CD4-positive, alpha-beta memory T cell (primary cell): ENCODE measurements at regions not wholly inside any gene's neighbourhood (a gene's known extent, or its start where the extent isn't known, plus 50 kb on each side); places are given as distances from the start of the nearest gene placed in this dataset.

Source experiments
- CTCF ChIA-PET: fragments of 350-600 bp; sonication (Branson Sonifier 250); formaldehyde crosslinking; loops from one replicate; lab custom pipeline; 2021; ENCODE audit warnings: inconsistent platforms; ENCODE audit not compliant: partially characterized antibody; lab: Charles Lee
- POLR2A ChIA-PET: fragments of 350-600 bp; sonication (Branson Sonifier 250); formaldehyde crosslinking; loops from one replicate; lab custom pipeline; 2021; ENCODE audit not compliant: partially characterized antibody; lab: Charles Lee
- DNase-seq, 5 donors: peaks; one replicate each; pipeline versions ENCODE4 v3.0.0 to v3.0.0-alpha.2; 2020 to 2022; ENCODE audit warnings: mixed read lengths in 1 of 5
- H3K27ac ChIP-seq: one replicate; pipeline ENCODE4 v1.7.0; 2013; ENCODE audit warnings: low read depth, low read length
- H3K27me3 ChIP-seq: 2 replicates; pipeline ENCODE4 v1.7.0; 2013; ENCODE audit warnings: mild to moderate bottlenecking, low read length, moderate library complexity; ENCODE audit not compliant: insufficient read depth
- H3K36me3 ChIP-seq: 2 replicates; pipeline ENCODE4 v1.7.0; 2013; ENCODE audit warnings: mild to moderate bottlenecking, low read length, moderate library complexity; ENCODE audit not compliant: insufficient read depth
- H3K4me1 ChIP-seq: 2 replicates; pipeline ENCODE4 v1.7.0; 2013; ENCODE audit warnings: mild to moderate bottlenecking, low read length, moderate library complexity; ENCODE audit not compliant: insufficient read depth
- H3K4me3 ChIP-seq, 2 donors: one replicate each; pipeline ENCODE4 v1.7.0; 2013; ENCODE audit warnings: low read length in 2 of 2, mild to moderate bottlenecking in 1 of 2
- H3K9me3 ChIP-seq, 2 donors: one replicate each; pipeline ENCODE4 v1.7.0; 2013; ENCODE audit warnings: low read length in 2 of 2, control low read depth in 1 of 2; ENCODE audit not compliant: control insufficient read depth in 1 of 2
- H3K27ac Mint-ChIP-seq, 7 donors: one replicate each; pipeline ENCODE4 v1.8.0; 2020 to 2021; ENCODE audit warnings: mixed read lengths in 7 of 7, mild to moderate bottlenecking in 6 of 7, inconsistent platforms in 3 of 7, moderate library complexity in 3 of 7
- H3K27me3 Mint-ChIP-seq, 2 donors: one replicate each; pipeline ENCODE4 v1.8.0; 2020 to 2021; ENCODE audit warnings: mixed read lengths in 2 of 2
- H3K36me3 Mint-ChIP-seq, 2 donors: one replicate each; pipeline ENCODE4 v1.8.0; 2020 to 2021; ENCODE audit warnings: mixed read lengths in 2 of 2, inconsistent platforms in 1 of 2, mild to moderate bottlenecking in 1 of 2
- H3K4me1 Mint-ChIP-seq, 4 donors: one replicate each; pipeline ENCODE4 v1.8.0; 2020 to 2021; ENCODE audit warnings: mixed read lengths in 4 of 4, mild to moderate bottlenecking in 1 of 4
- H3K4me3 Mint-ChIP-seq, 8 donors: one replicate each; pipeline ENCODE4 v1.8.0; 2020 to 2021; ENCODE audit warnings: mixed read lengths in 8 of 8, mild to moderate bottlenecking in 7 of 8, moderate library complexity in 6 of 8, inconsistent platforms in 3 of 8
- H3K9me3 Mint-ChIP-seq, 8 donors: one replicate each; pipeline ENCODE4 v1.8.0; 2020 to 2021; ENCODE audit warnings: mixed read lengths in 8 of 8, mild to moderate bottlenecking in 5 of 8, inconsistent platforms in 3 of 8, moderate library complexity in 1 of 8
- intact Hi-C: fragments of 100-400 bp; cut with micrococcal nuclease; formaldehyde crosslinking; loops from one replicate; pipeline ENCODE4 v1.15.1; 2023

DNA sequence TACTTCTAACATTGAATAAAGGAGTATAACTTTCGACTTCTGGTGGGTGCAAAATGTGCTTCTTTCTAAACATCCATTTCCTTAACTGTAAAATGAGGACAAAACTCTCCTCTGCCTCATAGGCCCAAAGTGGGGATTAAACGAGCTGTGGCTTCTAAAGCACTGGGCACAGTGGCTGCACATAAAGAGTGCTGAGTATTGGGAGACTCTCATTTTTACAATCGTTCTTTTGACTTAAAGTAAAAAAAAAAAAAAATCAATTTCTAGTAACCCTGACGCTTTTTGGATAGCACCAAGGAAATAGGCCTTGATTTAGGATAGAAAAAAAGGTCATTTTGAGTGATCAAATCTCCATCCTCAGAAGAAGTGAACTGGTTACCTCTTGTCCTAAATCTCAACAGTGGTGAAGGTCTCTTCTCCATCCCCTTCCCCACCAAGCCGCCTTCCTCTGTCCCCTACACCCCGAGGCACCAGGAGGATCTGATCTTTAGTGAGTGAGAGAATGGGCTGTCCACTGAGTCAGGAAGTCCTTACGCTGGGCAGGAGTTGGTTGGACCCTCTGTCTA, 161.6 kb downstream of the DDX1 start:
- ChIA-PET CTCF (no interaction called here), POLR2A (no interaction called here)
- Histone ChIP-seq H3K9me3 (no peaks in the 10 kb centered on the region), H3K36me3 (no peaks in the 10 kb centered on the region), H3K27me3 (no peaks in the 10 kb centered on the region), H3K4me3 (no peak overlapping the region), H3K27ac (no peak overlapping the region), H3K4me1 (no peaks in the 10 kb centered on the region)
- Mint-ChIP-seq H3K9me3 (peaks cover 0 to 5% (median 0%) of the 10 kb centered on the region in 8 donors), H3K4me1 (no peaks in the 10 kb centered on the region), H3K36me3 (no peaks in the 10 kb centered on the region), H3K27ac (no peak overlapping the region), H3K4me3 (no peak overlapping the region), H3K27me3 (no peaks in the 10 kb centered on the region)
- no peak for DNase-seq
- intact Hi-C loops = no loop called here

DNA sequence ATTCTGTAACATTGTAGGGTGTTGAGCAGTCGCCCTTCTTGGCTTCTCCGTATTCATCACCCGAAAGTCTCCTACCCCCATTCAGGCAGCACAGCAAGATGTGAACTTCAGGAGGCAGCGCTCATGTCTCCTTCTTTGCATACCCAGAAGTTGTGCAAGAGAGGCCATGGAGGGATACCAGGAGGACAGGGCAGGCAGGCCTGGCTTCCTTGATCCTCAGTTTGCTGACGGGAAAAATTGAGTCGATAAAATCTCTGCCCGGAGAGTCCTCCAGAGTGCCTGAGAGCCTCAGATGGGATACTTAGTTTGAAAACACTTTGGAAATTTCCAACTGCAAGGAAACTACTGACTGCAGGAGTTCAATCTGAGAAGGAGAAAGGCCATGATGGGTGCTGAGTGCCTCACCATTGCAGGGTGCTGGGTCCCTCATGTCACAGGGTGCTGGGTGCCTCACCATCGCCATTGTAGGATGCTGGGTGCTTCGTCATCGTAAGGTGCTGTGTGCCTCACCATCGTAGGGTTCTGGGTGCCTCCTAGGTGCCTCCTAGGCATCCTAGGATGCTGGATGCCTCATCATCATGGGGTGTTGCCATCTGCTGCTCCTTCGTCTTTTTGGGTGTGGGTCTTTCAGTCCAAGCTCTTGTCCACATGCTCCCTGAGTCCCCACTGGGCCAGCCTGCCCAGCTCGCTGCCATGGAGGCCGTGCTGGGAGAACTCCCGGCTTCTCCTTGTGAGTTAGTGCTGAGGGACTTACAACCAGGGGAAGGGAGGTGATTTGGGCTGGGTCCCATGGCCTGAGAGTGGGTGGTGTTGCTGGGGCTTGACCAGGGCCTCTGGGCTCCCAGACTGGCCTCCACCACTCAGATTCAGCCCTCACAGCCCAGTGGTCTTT, 162.4 kb downstream of the DDX1 start:
- Mint-ChIP-seq H3K36me3 (no peaks in the 10 kb centered on the region), H3K27me3 (no peaks in the 10 kb centered on the region), H3K4me3 (no peak overlapping the region), H3K4me1 (no peaks in the 10 kb centered on the region), H3K27ac (no peak overlapping the region), H3K9me3 (peaks cover 0 to 5% (median 0%) of the 10 kb centered on the region in 8 donors)
- H3K4me1 ChIP-seq = no peaks in the 10 kb centered on the region
- no peaks in the 10 kb centered on the region for H3K9me3 ChIP-seq
- intact Hi-C loops = no loop called here
- H3K27me3 ChIP-seq = no peaks in the 10 kb centered on the region
- H3K4me3 ChIP-seq = no peak overlapping the region
- DNase-seq = no peak
- H3K36me3 ChIP-seq = no peaks in the 10 kb centered on the region
- CTCF ChIA-PET = no interaction called here
- H3K27ac ChIP-seq = no peak overlapping the region
- POLR2A ChIA-PET = no interaction called here

DNA sequence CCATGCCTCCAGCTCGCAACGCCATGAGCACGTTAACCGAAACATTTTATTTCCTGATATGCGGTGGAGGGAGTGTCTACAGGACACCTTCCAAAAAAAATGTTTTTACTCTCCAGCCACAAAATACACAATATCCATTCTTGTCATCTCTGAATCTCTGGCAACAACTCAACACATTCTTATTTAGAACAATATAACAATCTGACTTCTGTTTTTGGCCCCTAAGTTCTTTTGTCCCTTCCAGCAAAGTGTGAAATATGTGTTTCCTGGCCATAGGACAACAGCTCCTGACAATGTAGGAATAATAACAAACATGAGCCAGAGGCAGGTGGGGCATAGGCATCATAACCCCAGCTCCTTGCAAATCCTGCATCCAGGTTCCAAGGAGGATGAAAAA, 163.0 kb downstream of the DDX1 start:
- H3K9me3 ChIP-seq = no peaks in the 10 kb centered on the region
- no peaks in the 10 kb centered on the region for H3K4me1 ChIP-seq
- no peak overlapping the region for H3K4me3 ChIP-seq
- H3K27me3 ChIP-seq = no peaks in the 10 kb centered on the region
- ChIA-PET CTCF (no interaction called here), POLR2A (no interaction called here)
- H3K36me3 ChIP-seq = no peaks in the 10 kb centered on the region
- intact Hi-C loops = no loop called here
- no peak for DNase-seq
- Mint-ChIP-seq H3K4me1 (no peaks in the 10 kb centered on the region), H3K4me3 (no peak overlapping the region), H3K27me3 (no peaks in the 10 kb centered on the region), H3K36me3 (no peaks in the 10 kb centered on the region), H3K9me3 (peaks cover 0 to 5% (median 0%) of the 10 kb centered on the region in 8 donors), H3K27ac (no peak overlapping the region)
- H3K27ac ChIP-seq = no peak overlapping the region

DNA sequence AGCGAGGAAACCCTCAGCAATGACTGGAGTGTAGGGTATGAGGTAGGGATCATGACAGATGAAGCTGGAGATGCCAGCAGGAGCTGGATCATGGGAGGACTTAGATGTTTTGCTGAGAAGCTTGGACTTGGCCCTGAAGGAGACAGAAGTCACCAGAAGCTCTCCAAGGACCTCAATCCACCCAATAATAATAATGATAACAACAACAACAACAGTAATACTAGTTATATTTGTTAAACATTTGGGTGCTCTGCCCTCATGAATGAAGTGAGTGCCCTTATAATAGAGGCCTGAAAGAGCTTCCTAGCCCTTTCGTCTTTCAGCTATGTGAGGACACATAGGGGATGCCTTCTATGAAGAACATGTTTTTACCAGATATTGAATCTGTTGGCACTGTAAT, 163.9 kb downstream of the DDX1 start:
- intact Hi-C loops = no loop called here
- no peak overlapping the region for H3K27ac ChIP-seq
- Mint-ChIP-seq H3K27ac (peak overlapping the region in 1 of 7 donors; percentile 49), H3K36me3 (no peaks in the 10 kb centered on the region), H3K27me3 (no peaks in the 10 kb centered on the region), H3K9me3 (peaks cover 0 to 5% (median 0%) of the 10 kb centered on the region in 8 donors), H3K4me3 (no peak overlapping the region), H3K4me1 (no peaks in the 10 kb centered on the region)
- no peaks in the 10 kb centered on the region for H3K4me1 ChIP-seq
- DNase-seq = no peak
- POLR2A ChIA-PET = no interaction called here
- H3K36me3 ChIP-seq = no peaks in the 10 kb centered on the region
- no peak overlapping the region for H3K4me3 ChIP-seq
- H3K27me3 ChIP-seq = no peaks in the 10 kb centered on the region
- no peaks in the 10 kb centered on the region for H3K9me3 ChIP-seq
- CTCF ChIA-PET = interaction anchor here (1.4 kb wide), 1 partner anchor 15 kb away, joined by 3 read pairs; no protein-coding TSS in a partner anchor

DNA sequence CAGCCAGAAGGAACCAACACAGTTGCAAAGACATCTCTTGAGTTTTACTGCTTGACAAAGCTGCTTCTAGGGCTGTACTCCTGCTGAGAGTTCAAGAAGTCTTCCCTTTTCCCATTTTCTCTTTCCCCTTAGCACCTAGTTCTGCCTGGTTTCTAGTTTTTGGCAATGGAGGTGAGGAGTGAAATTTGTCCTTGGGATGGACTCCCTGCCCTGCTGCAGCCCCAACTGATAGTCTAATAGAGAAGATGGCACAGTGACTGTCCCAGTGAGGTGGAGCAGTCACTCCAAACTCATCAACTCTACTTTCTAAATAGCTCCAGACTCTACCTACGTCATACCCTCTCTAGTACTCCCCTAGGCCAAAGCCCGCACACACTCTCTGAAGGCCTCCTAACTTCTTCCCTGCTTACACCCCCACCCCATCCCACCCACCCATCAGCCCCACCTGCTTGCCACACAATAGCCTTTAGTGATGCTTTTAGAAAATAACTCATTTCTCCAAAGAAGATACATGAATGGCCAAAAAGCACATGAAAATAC, 164.4 kb downstream of the DDX1 start:
- Mint-ChIP-seq H3K4me1 (no peaks in the 10 kb centered on the region), H3K27me3 (no peaks in the 10 kb centered on the region), H3K4me3 (no peak overlapping the region), H3K36me3 (no peaks in the 10 kb centered on the region), H3K27ac (no peak overlapping the region), H3K9me3 (peaks cover 0 to 5% (median 0%) of the 10 kb centered on the region in 8 donors)
- no peak for DNase-seq
- Histone ChIP-seq H3K36me3 (no peaks in the 10 kb centered on the region), H3K9me3 (no peaks in the 10 kb centered on the region), H3K27me3 (no peaks in the 10 kb centered on the region), H3K4me3 (no peak overlapping the region), H3K4me1 (no peaks in the 10 kb centered on the region), H3K27ac (no peak overlapping the region)
- ChIA-PET POLR2A (no interaction called here), CTCF (interaction anchor here (1.4 kb wide), 1 partner anchor 16 kb away, joined by 3 read pairs; no protein-coding TSS in a partner anchor)
- intact Hi-C loops = no loop called here

DNA sequence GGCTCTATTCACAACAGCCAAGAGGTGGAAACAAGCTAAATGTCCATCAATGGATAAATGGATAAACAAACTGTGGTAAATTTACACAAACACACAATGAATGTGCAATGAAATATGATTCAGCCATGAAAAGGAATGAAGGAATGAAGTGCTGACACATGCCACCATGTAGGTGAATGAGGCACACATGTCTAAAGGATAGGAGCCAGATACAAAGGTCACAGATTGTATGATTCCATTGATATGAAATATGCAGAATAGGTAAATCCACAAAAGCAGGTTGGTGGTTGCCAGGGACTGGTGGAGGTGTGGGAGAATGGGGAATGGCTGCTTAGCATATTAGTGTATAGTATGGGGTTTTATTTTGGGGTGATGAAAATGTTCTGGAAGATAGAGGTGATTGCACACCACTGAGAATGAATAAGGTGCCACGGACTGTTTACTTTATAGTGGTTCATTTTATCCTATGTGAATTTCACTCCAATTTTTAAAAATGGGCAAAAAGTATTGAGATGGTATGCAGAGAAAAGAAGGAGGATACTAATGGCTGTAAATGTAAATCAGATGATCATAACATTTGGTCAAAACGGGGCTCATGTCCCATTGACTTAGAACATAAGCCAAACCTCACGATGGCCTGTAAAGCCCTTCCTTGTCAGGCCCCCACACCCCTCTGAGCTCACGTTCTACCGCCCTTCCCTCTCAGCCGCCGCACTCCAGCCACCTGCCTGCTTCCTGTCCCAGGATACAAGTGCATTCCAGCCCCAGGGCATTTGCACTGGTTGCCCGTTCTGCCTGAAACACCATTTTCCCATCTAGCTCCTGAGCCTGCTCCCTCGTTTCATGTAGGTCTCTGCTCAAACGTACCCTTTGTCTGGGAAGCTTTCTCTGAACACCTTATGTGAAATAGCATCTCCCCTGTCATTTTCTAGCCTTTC, 165.5 kb downstream of the DDX1 start:
- no peaks in the 10 kb centered on the region for H3K4me1 ChIP-seq
- H3K27me3 ChIP-seq = no peaks in the 10 kb centered on the region
- Mint-ChIP-seq H3K9me3 (peaks cover 0 to 7% (median 0%) of the 10 kb centered on the region in 8 donors), H3K27ac (no peak overlapping the region), H3K4me3 (no peak overlapping the region), H3K4me1 (no peaks in the 10 kb centered on the region), H3K27me3 (peaks cover 0 to 1% of the 10 kb centered on the region in 2 donors), H3K36me3 (no peaks in the 10 kb centered on the region)
- H3K9me3 ChIP-seq = no peaks in the 10 kb centered on the region
- H3K4me3 ChIP-seq = no peak overlapping the region
- CTCF ChIA-PET = no interaction called here
- H3K36me3 ChIP-seq = no peaks in the 10 kb centered on the region
- no peak overlapping the region for H3K27ac ChIP-seq
- intact Hi-C loops = no loop called here
- DNase-seq = no peak
- POLR2A ChIA-PET = no interaction called here
